HEK293 (cell line): ENCODE measurements at regions not wholly inside any gene's neighbourhood (a gene's known extent, or its start where the extent isn't known, plus 50 kb on each side); places are given as distances from the start of the nearest gene placed in this dataset.

Source experiments
- CTCF ChIA-PET: fragments of 350-600 bp; formaldehyde crosslinking; extraction: SDS; loops from one replicate; lab custom pipeline; 2021; ENCODE audit warnings: antibody characterized with exemption; lab: Yijun Ruan, JAX
- POLR2A ChIA-PET: fragments of 300-600 bp; formaldehyde crosslinking; extraction: SDS; loops from one replicate; lab custom pipeline; 2020; ENCODE audit warnings: antibody characterized with exemption, inconsistent platforms; lab: Yijun Ruan, JAX
- H3K27ac ChIP-seq: fragments of 200-500 bp; sonication (Bioruptor generic); 2 replicates; pipeline ENCODE4 v1.5.1; 2014; ENCODE audit warnings: low read depth, low read length, control low read depth, inconsistent platforms; ENCODE audit errors: extremely low read depth
- H3K36me3 ChIP-seq, 2 experiments: fragments of 200-500 bp in 1 of 2; sonication (Bioruptor generic) in 1 of 2; 1 replicate in 1 of 2; 2 replicates in 1 of 2; pipeline ENCODE4 v1.5.1; 2014 to 2017; ENCODE audit warnings: inconsistent platforms in 2 of 2, low read length in 2 of 2; ENCODE audit not compliant: control insufficient read depth in 2 of 2, insufficient read depth in 1 of 2
- H3K4me1 ChIP-seq: fragments of 200-500 bp; sonication (Bioruptor generic); 2 replicates; pipeline ENCODE4 v1.5.1; 2014; ENCODE audit warnings: mild to moderate bottlenecking, low read length, inconsistent platforms; ENCODE audit not compliant: control insufficient read depth, insufficient read depth
- H3K4me3 ChIP-seq: 2 replicates; pipeline ENCODE4 v1.5.1; 2011; ENCODE audit warnings: low read depth, mild to moderate bottlenecking, control low read depth, low read length, moderate library complexity
- H3K9me3 ChIP-seq: fragments of 200-500 bp; sonication (Bioruptor generic); 2 replicates; pipeline ENCODE4 v1.5.1; 2014; ENCODE audit warnings: low read depth, low read length, inconsistent platforms; ENCODE audit not compliant: control insufficient read depth, insufficient read depth
- BCL11A ChIP-seq: fragments of 450-650 bp; formaldehyde crosslinking; IDR thresholded peaks from 2 replicates; pipeline ENCODE4 v1.5.1; 2016; ENCODE audit warnings: low read depth, missing biosample characterization, missing genetic modification characterization
- CTCF ChIP-seq: fragments of 450-650 bp; formaldehyde crosslinking; IDR thresholded peaks from 2 replicates; pipeline ENCODE4 v1.5.1; 2016; ENCODE audit warnings: missing biosample characterization, missing genetic modification characterization
- FEZF1 ChIP-seq: fragments of 450-650 bp; formaldehyde crosslinking; IDR thresholded peaks from 2 replicates; pipeline ENCODE4 v1.5.1; 2016; ENCODE audit warnings: missing biosample characterization, missing genetic modification characterization
- GLI2 ChIP-seq: fragments of 450-650 bp; formaldehyde crosslinking; IDR thresholded peaks from 2 replicates; pipeline ENCODE4; 2017; ENCODE audit warnings: missing biosample characterization, missing genetic modification characterization, low read depth, borderline replicate concordance
- HOXD13 ChIP-seq: sonication (generic); formaldehyde crosslinking; IDR thresholded peaks from 2 replicates; pipeline ENCODE4 v1.8.0; 2022; ENCODE audit warnings: missing genetic modification reagents, borderline replicate concordance
- MYNN ChIP-seq: fragments of 450-650 bp; formaldehyde crosslinking; IDR thresholded peaks from 2 replicates; pipeline ENCODE4 v1.5.1; 2016; ENCODE audit warnings: missing biosample characterization, missing genetic modification characterization, borderline replicate concordance
- MZF1 ChIP-seq: fragments of 450-650 bp; formaldehyde crosslinking; IDR thresholded peaks from 2 replicates; pipeline ENCODE4 v1.5.1; 2017; ENCODE audit warnings: missing biosample characterization, missing genetic modification characterization, borderline replicate concordance
- REPIN1 ChIP-seq: fragments of 450-650 bp; formaldehyde crosslinking; IDR thresholded peaks from 2 replicates; pipeline ENCODE4 v1.5.1; 2017; ENCODE audit warnings: missing biosample characterization, missing genetic modification characterization, low read depth
- ZBTB8A ChIP-seq: fragments of 450-650 bp; formaldehyde crosslinking; IDR thresholded peaks from 2 replicates; pipeline ENCODE4 v1.5.1; 2016; ENCODE audit warnings: missing biosample characterization, missing genetic modification characterization
- ZNF146 ChIP-seq: fragments of 450-650 bp; formaldehyde crosslinking; IDR thresholded peaks from 2 replicates; pipeline ENCODE4 v1.5.1; 2016; ENCODE audit warnings: missing biosample characterization, missing genetic modification characterization
- ZNF248 ChIP-seq: fragments of 450-650 bp; formaldehyde crosslinking; IDR thresholded peaks from 2 replicates; pipeline ENCODE4 v1.5.1; 2017; ENCODE audit warnings: missing biosample characterization, missing genetic modification characterization
- ZNF292 ChIP-seq: fragments of 450-650 bp; formaldehyde crosslinking; IDR thresholded peaks from 2 replicates; pipeline ENCODE4 v1.5.1; 2016; ENCODE audit warnings: low read depth, missing biosample characterization, missing genetic modification characterization, borderline replicate concordance
- ZNF341 ChIP-seq: fragments of 450-650 bp; formaldehyde crosslinking; IDR thresholded peaks from 2 replicates; pipeline ENCODE4; 2016; ENCODE audit warnings: low read depth, missing biosample characterization, missing genetic modification characterization
- ZNF350 ChIP-seq: fragments of 450-650 bp; formaldehyde crosslinking; IDR thresholded peaks from 2 replicates; pipeline ENCODE4 v1.5.0; 2017; ENCODE audit warnings: missing biosample characterization, mild to moderate bottlenecking, missing genetic modification characterization
- ZNF558 ChIP-seq: fragments of 450-650 bp; formaldehyde crosslinking; IDR thresholded peaks from 2 replicates; pipeline ENCODE4 v1.5.1; 2016; ENCODE audit warnings: missing biosample characterization, missing genetic modification characterization
- ZNF585B ChIP-seq: fragments of 450-650 bp; formaldehyde crosslinking; IDR thresholded peaks from 2 replicates; pipeline ENCODE4 v1.5.1; 2016; ENCODE audit warnings: missing biosample characterization, missing genetic modification characterization
- ZNF610 ChIP-seq: fragments of 450-650 bp; formaldehyde crosslinking; IDR thresholded peaks from 2 replicates; pipeline ENCODE4 v1.5.1; 2016; ENCODE audit warnings: missing biosample characterization, missing genetic modification characterization, borderline replicate concordance
- ZNF624 ChIP-seq: fragments of 450-650 bp; formaldehyde crosslinking; IDR thresholded peaks from 2 replicates; pipeline ENCODE4 v1.5.1; 2017; ENCODE audit warnings: missing biosample characterization, missing genetic modification characterization
- ZNF626 ChIP-seq: fragments of 450-650 bp; sonication (Bioruptor Pico); formaldehyde crosslinking; IDR thresholded peaks from 2 replicates; pipeline ENCODE4 v1.5.1; 2018; ENCODE audit warnings: missing biosample characterization, missing genetic modification characterization, inconsistent platforms
- ZNF654 ChIP-seq: fragments of 450-650 bp; formaldehyde crosslinking; IDR thresholded peaks from 2 replicates; pipeline ENCODE4 v1.5.1; 2016; ENCODE audit warnings: low read depth, missing biosample characterization, missing genetic modification characterization
- ZNF670 ChIP-seq: fragments of 450-650 bp; formaldehyde crosslinking; IDR thresholded peaks from 2 replicates; pipeline ENCODE4 v1.5.1; 2016; ENCODE audit warnings: missing biosample characterization, missing genetic modification characterization, low read depth
- TF ChIP-seq, protein P1 (sequence below): fragments of 450-650 bp; formaldehyde crosslinking; IDR thresholded peaks from 2 replicates; pipeline ENCODE4 v1.5.1; 2016; ENCODE audit warnings: missing biosample characterization, missing genetic modification characterization

DNA sequence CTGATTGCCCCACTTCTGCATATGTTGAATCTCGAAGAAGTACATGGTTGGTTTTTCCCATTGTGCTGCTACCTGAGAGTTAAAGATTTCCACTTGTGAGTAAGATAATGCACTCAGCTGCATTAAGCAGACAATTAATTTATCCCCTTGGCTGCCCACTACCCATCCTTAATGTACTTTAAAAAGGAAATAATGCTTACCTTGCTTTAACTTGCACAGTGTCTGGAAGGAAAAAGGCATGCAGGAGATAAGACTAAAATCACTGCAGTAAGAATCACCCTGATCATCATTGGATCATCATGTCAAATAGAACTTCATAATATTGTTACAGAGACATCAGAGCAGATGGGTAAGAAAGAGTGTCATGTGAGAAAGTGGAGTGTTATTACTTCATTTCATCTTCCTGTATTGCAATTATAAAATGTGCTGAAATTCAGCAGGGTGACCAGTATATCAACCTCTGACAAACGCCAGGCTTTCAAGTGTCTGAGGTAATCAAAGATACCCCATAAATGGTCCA is 207.3 kb upstream of the PIK3C3 start (continued):
- no peak for TF ChIP-seq ZNF292 (tag by site-specific recombination)
- TF ChIP-seq ZNF350, result no peak
- TF ChIP-seq MZF1 (tag by site-specific recombination), result no peak
- no peak for TF ChIP-seq ZNF248 (tag by site-specific recombination)
- TF ChIP-seq, protein P1, sequence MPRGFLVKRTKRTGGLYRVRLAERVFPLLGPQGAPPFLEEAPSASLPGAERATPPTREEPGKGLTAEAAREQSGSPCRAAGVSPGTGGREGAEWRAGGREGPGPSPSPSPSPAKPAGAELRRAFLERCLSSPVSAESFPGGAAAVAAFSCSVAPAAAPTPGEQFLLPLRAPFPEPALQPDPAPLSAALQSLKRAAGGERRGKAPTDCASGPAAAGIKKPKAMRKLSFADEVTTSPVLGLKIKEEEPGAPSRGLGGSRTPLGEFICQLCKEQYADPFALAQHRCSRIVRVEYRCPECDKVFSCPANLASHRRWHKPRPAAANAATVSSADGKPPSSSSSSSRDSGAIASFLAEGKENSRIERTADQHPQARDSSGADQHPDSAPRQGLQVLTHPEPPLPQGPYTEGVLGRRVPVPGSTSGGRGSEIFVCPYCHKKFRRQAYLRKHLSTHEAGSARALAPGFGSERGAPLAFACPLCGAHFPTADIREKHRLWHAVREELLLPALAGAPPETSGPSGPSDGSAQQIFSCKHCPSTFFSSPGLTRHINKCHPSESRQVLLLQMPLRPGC (tag by site-specific recombination), result no peak
- no peak for TF ChIP-seq ZNF585B
- TF ChIP-seq ZNF610 (tag by site-specific recombination), result no peak
- TF ChIP-seq ZNF558 (tag by site-specific recombination), result no peak
- no peak for TF ChIP-seq ZNF670 (tag by site-specific recombination)
- no peak for TF ChIP-seq ZNF624 (tag by site-specific recombination)

GRCh38 chr18:41745166-41746049 is 209.6 kb upstream of the PIK3C3 start:
- CTCF ChIA-PET, result interaction anchor here (0.5 to 2.5 kb wide), 13 partner anchors 10 to 1585 kb away, joined by 3 to 14 read pairs (median 3); no protein-coding TSS in a partner anchor

DNA sequence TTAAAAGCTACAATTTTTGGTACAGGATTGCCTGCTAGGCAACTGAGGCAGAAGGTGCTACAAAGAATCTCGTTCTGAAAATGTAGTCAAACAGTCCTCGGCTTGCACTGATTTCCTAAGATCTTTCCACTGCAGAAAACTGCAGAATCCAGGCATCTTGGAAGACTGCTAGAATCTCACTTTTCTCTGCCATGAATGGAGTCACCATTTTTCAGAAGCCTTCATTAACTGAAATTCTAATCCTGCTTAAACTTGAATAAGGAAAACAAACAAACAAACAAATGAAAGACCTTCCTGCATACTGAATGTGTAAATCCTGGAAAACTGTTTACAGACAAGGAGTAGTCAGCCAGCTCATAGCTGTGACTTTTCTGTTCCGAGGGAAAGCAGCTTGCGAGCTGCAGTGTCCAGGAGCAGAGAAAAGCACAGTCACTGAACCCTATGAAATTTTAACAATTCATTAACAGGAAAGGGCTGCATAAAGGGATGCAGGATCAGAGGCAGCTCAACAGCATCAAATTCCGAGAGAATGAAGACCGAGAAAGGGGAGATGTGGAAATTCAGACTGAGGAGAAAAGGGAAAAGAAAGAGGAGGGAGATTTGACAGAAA is 210.5 kb upstream of the PIK3C3 start:
- TF ChIP-seq ZNF626, result no peak
- no peak for TF ChIP-seq MYNN (tag by site-specific recombination)
- no peak for TF ChIP-seq BCL11A (tag by site-specific recombination)
- no peak for TF ChIP-seq HOXD13 (CRISPR knock-in tag)
- no peak for TF ChIP-seq ZBTB8A (tag by site-specific recombination)
- no peak for TF ChIP-seq ZNF146 (tag by site-specific recombination)
- no peak for TF ChIP-seq REPIN1
- no peak for TF ChIP-seq ZNF341 (tag by site-specific recombination)
- TF ChIP-seq GLI2 (tag by site-specific recombination), result no peak
- TF ChIP-seq, all 188 proteins: peak for 0
- H3K4me3 ChIP-seq, result no peak overlapping the region
- POLR2A ChIA-PET, result no interaction called here
- H3K36me3 ChIP-seq, result no peaks in the 10 kb centered on the region
- no peaks in the 10 kb centered on the region for H3K9me3 ChIP-seq
- CTCF ChIA-PET, result interaction anchor here (0.6 to 1.4 kb wide), 9 partner anchors 9 to 1585 kb away, joined by 3 to 7 read pairs (median 3); no protein-coding TSS in a partner anchor
- no peak overlapping the region for H3K27ac ChIP-seq
- no peaks in the 10 kb centered on the region for H3K4me1 ChIP-seq

More at GRCh38 chr18:41745166-41746049, 209.6 kb upstream of the PIK3C3 start:
- Histone ChIP-seq H3K27ac (no peak overlapping the region), H3K4me1 (no peaks in the 10 kb centered on the region), H3K9me3 (no peaks in the 10 kb centered on the region), H3K36me3 (no peaks in the 10 kb centered on the region), H3K4me3 (no peak overlapping the region)
- TF ChIP-seq ZNF654 (tag by site-specific recombination), result peak; percentile 74
- 0 out of 2 replicates have a peak, but pooled peaks have one; percentile 33 for TF ChIP-seq CTCF
- no peak for TF ChIP-seq FEZF1
- POLR2A ChIA-PET, result no interaction called here
